HCT116 (cell line): ENCODE measurements at regions not wholly inside any gene's neighbourhood (a gene's known extent, or its start where the extent isn't known, plus 50 kb on each side); places are given as distances from the start of the nearest gene placed in this dataset.

Experiments
- ATAC-seq: fragments of 200-7000 bp; cut with Tn5 transposase; 2 replicates; pipeline ENCODE4 v1.9.1; 2020; ENCODE audit warnings: mild to moderate bottlenecking, moderate library complexity
- BruUV-seq: library from RNA; stranded (reverse); fragments of 400-500 nt; replicated peaks from 2 replicates; lab custom pipeline; 2021; lab: Mats Ljungman, UMichigan
- CTCF ChIA-PET: fragments of 300-600 bp; sonication (Branson Sonifier 250); formaldehyde crosslinking; loops from one replicate; lab custom pipeline; 2021; ENCODE audit warnings: antibody characterized with exemption; lab: Charles Lee
- POLR2A ChIA-PET: fragments of 300-600, 350-600 bp; sonication (Branson Sonifier 250); formaldehyde crosslinking; loops from one replicate; lab custom pipeline; 2021; ENCODE audit warnings: antibody characterized with exemption; lab: Charles Lee
- RAD21 ChIA-PET, 2 experiments: fragments of 300-600 bp; sonication (Branson Sonifier 250); formaldehyde crosslinking; loops; one replicate each; lab custom pipeline; 2023; ENCODE audit warnings: low total read pairs in 2 of 2; ENCODE audit not compliant: uncharacterized antibody in 2 of 2, unreplicated experiment in 2 of 2, low non-redundant PET in 1 of 2; lab: Charles Lee
- DNase-seq: peaks from one replicate; pipeline ENCODE4 v3.0.0-alpha.2; 2010; ENCODE audit warnings: low read depth, low spot score
- H2AFZ ChIP-seq: fragments of 200-600 bp; shearing (Covaris generic), sonication (generic); 2 replicates; pipeline ENCODE4 v1.6.1; 2017; ENCODE audit warnings: low read depth, mixed run types, mixed read lengths, antibody characterized with exemption, low read length; ENCODE audit not compliant: poor library complexity, severe bottlenecking
- H3K27ac ChIP-seq: 2 replicates; pipeline ENCODE4 v1.5.1; 2012; ENCODE audit warnings: low read depth, low read length
- H3K27me3 ChIP-seq: fragments of 200-600 bp; sonication (generic); 2 replicates; pipeline ENCODE4 v1.6.1; 2016; ENCODE audit warnings: mixed run types, low read length, mixed read lengths; ENCODE audit not compliant: insufficient read depth
- H3K36me3 ChIP-seq, 2 experiments: fragments of 200-500 bp in 1 of 2; fragments of 200-600 bp in 1 of 2; sonication (Bioruptor generic) in 1 of 2; sonication (generic) in 1 of 2; 2 replicates each; pipeline versions ENCODE4 v1.5.1 to v1.6.1; 2014 to 2016; ENCODE audit warnings: low read length in 2 of 2, inconsistent platforms in 1 of 2, mixed read lengths in 1 of 2, mixed run types in 1 of 2; ENCODE audit not compliant: insufficient read depth in 2 of 2, control insufficient read depth in 1 of 2
- H3K4me1 ChIP-seq, 2 experiments: fragments of 200-600 bp in 1 of 2; sonication (generic) in 1 of 2; 2 replicates each; pipeline versions ENCODE4 v1.5.1 to v1.6.1; 2012 to 2017; ENCODE audit warnings: low read length in 2 of 2, inconsistent platforms in 1 of 2, mild to moderate bottlenecking in 1 of 2, mixed read lengths in 1 of 2, mixed run types in 1 of 2, moderate library complexity in 1 of 2; ENCODE audit not compliant: insufficient read depth in 2 of 2, control insufficient read depth in 1 of 2
- H3K4me2 ChIP-seq: fragments of 200-600 bp; sonication (generic); 2 replicates; pipeline ENCODE4 v1.6.1; 2017; ENCODE audit warnings: mixed run types, low read length, mixed read lengths
- H3K4me3 ChIP-seq, 2 experiments: fragments of 200-600 bp in 1 of 2; sonication (generic) in 1 of 2; replicated peaks in 1 of 2; 2 replicates each; pipeline ENCODE4 v1.5.1; 2011 to 2016; ENCODE audit warnings: low read length in 2 of 2, control low read depth in 1 of 2, low read depth in 1 of 2, mild to moderate bottlenecking in 1 of 2, mixed read lengths in 1 of 2, mixed run types in 1 of 2
- H3K79me2 ChIP-seq: fragments of 200-600 bp; sonication (generic); 2 replicates; pipeline ENCODE4 v1.6.1; 2017; ENCODE audit warnings: mild to moderate bottlenecking, mixed run types, low read length, moderate library complexity, mixed read lengths; ENCODE audit not compliant: insufficient read depth
- H3K9ac ChIP-seq: fragments of 200-600 bp; sonication (generic); 2 replicates; pipeline ENCODE4 v1.6.1; 2016; ENCODE audit warnings: low read length, mixed read lengths
- H3K9me2 ChIP-seq: fragments of 200-600 bp; sonication (generic), shearing (Covaris generic); 2 replicates; pipeline ENCODE4 v1.6.1; 2017; ENCODE audit warnings: mixed run types, mild to moderate bottlenecking, moderate library complexity; ENCODE audit not compliant: insufficient read depth
- H3K9me3 ChIP-seq, 2 experiments: fragments of 200-500 bp in 1 of 2; fragments of 200-600 bp in 1 of 2; sonication (Bioruptor generic) in 1 of 2; sonication (generic) in 1 of 2; 2 replicates each; pipeline ENCODE4 v1.6.1; 2014 to 2017; ENCODE audit warnings: low read length in 2 of 2, mixed read lengths in 2 of 2, inconsistent platforms in 1 of 2, low read depth in 1 of 2, mild to moderate bottlenecking in 1 of 2, mixed run types in 1 of 2, moderate library complexity in 1 of 2; ENCODE audit not compliant: control insufficient read depth in 1 of 2, insufficient read depth in 1 of 2
- H4K20me1 ChIP-seq: fragments of 200-600 bp; sonication (generic), shearing (Covaris generic); 2 replicates; pipeline ENCODE4 v1.6.1; 2017; ENCODE audit warnings: mixed run types, mild to moderate bottlenecking, moderate library complexity; ENCODE audit not compliant: insufficient read depth
- CEBPB ChIP-seq: IDR thresholded peaks from 2 replicates; pipeline ENCODE4 v1.6.1; 2012; ENCODE audit warnings: low read depth
- EGR1 ChIP-seq: IDR thresholded peaks from 2 replicates; pipeline ENCODE4 v1.6.1; 2012; ENCODE audit warnings: low read depth
- EZH2 ChIP-seq: fragments of 200-600 bp; sonication (generic); IDR thresholded peaks from 2 replicates; pipeline ENCODE4 v1.6.1; 2017; ENCODE audit warnings: antibody characterized with exemption, mixed run types
- EZH2phosphoT487 ChIP-seq: fragments of 200-600 bp; IDR thresholded peaks from 2 replicates; pipeline ENCODE4 v1.6.1; 2018; ENCODE audit warnings: antibody characterized with exemption, borderline replicate concordance
- FOSL1 ChIP-seq: IDR thresholded peaks from 2 replicates; pipeline ENCODE4 v1.6.1; 2012; ENCODE audit warnings: low read depth
- JUND ChIP-seq: IDR thresholded peaks from 2 replicates; pipeline ENCODE4 v1.6.1; 2012
- POLR2A ChIP-seq: IDR thresholded peaks from 2 replicates; pipeline ENCODE4 v1.7.0; 2011; ENCODE audit warnings: borderline replicate concordance; ENCODE audit not compliant: insufficient read depth, insufficient read length; ENCODE audit errors: extremely low read depth
- POLR2AphosphoS5 ChIP-seq: IDR thresholded peaks from 2 replicates; pipeline ENCODE4 v1.6.1; 2011; ENCODE audit warnings: mild to moderate bottlenecking, low read depth, low read length, moderate library complexity
- SIN3A ChIP-seq: IDR thresholded peaks from 2 replicates; pipeline ENCODE4 v1.6.1; 2012; ENCODE audit warnings: low read depth
- SP1 ChIP-seq: IDR thresholded peaks from 2 replicates; pipeline ENCODE4 v1.6.1; 2012; ENCODE audit warnings: low read depth
- YY1 ChIP-seq: IDR thresholded peaks from 2 replicates; pipeline ENCODE4 v1.6.1; 2011; ENCODE audit warnings: low read length, low read depth, moderate library complexity, mild to moderate bottlenecking; ENCODE audit not compliant: insufficient replicate concordance; ENCODE audit errors: extremely low read depth
- ZFX ChIP-seq: fragments of 450-650 bp; IDR thresholded peaks from 2 replicates; pipeline ENCODE4 v1.6.1; 2017
- ZNF274 ChIP-seq: fragments of 200-500 bp; sonication (Bioruptor generic); IDR thresholded peaks from 2 replicates; pipeline ENCODE4 v1.6.1; 2014; ENCODE audit warnings: mild to moderate bottlenecking, low read depth, low read length, inconsistent platforms
- intact Hi-C: fragments of 100-400 bp; cut with micrococcal nuclease; formaldehyde crosslinking; loops from 2 replicates; pipeline ENCODE4 v1.10.0; 2022
- TF ChIP-seq, protein P1 (sequence below): IDR thresholded peaks from 2 replicates; pipeline ENCODE4 v1.6.1; 2012
- TF ChIP-seq, protein P2 (sequence below): IDR thresholded peaks from 2 replicates; pipeline ENCODE4 v1.6.1; 2012
- TF ChIP-seq, protein P3 (sequence below): IDR thresholded peaks from 2 replicates; pipeline ENCODE4 v1.6.1; 2012; ENCODE audit warnings: low read depth

DNA sequence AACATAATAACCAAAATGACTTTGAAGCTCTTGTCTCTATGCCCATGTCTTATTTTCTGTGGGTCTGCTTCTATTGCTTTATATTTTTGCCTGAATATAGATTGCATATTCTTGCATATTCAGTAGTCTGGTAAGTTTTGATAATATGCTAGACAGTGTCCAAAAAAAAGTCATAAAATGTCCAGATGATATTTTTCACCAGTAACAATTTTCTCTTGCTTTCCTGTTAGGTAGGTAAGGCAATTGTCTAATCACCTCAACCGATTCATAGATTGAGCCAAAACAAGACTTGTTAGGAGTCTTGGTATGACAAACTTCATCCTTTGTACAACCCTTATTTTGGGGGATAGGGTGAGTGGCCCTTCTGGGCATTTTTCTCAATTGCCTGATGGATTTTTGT is 277.0 kb upstream of the NRP1 start:
- Histone ChIP-seq H4K20me1 (no peaks in the 10 kb centered on the region), H2AFZ (no peak overlapping the region), H3K27ac (no peak overlapping the region), H3K4me1 (no peaks in the 10 kb centered on the region), H3K4me3 (no peak overlapping the region), H3K9me3 (no peaks in the 10 kb centered on the region), H3K27me3 (no peaks in the 10 kb centered on the region), H3K36me3 (no peaks in the 10 kb centered on the region), H3K4me2 (no peak overlapping the region), H3K9ac (no peak overlapping the region), H3K79me2 (no peaks in the 10 kb centered on the region), H3K9me2 (no peaks in the 10 kb centered on the region)
- intact Hi-C loops, result no loop called here
- DNase-seq, result no peak
- ATAC-seq, result no peak
- RAD21 ChIA-PET, result no interaction called here
- POLR2A ChIA-PET, result no interaction called here
- BruUV-seq, result no TSS peak
- CTCF ChIA-PET, result no interaction called here
- TF ChIP-seq FOSL1 (no peak), SP1 (no peak), ZNF274 (no peak), POLR2AphosphoS5 (no peak), YY1 (no peak), ZFX (no peak), EZH2phosphoT487 (no peak)
- TF ChIP-seq, protein P1, sequence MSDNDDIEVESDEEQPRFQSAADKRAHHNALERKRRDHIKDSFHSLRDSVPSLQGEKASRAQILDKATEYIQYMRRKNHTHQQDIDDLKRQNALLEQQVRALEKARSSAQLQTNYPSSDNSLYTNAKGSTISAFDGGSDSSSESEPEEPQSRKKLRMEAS, result no peak
- TF ChIP-seq, protein P2, sequence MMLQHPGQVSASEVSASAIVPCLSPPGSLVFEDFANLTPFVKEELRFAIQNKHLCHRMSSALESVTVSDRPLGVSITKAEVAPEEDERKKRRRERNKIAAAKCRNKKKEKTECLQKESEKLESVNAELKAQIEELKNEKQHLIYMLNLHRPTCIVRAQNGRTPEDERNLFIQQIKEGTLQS, result no peak
- TF ChIP-seq, all 23 proteins: peak for 0

DNA sequence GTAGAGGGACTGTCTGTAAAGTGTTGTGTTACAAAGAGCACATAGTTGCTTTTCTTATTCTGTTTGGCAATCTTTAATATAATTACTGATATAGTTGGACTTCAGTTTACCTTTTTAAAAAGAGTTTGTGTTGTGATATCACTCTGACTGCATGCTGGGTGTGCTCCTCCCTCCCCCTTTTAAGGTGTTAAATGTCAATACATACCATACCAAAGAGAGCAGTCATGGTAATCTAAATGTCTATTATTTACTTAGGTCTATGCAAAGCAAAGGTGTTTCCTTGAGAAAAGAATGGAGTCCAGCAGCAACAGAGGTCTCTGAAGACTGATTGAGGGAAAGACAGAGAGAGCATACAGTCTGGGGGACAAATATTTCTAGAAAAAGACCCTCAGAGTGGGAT is 275.1 kb upstream of the NRP1 start:
- H3K4me2 ChIP-seq, result no peak overlapping the region
- no peak for DNase-seq
- no peak for TF ChIP-seq EZH2
- no peak for TF ChIP-seq JUND
- TF ChIP-seq FOSL1, result no peak
- TF ChIP-seq POLR2A, result no peak
- TF ChIP-seq, protein P2, result no peak
- TF ChIP-seq SIN3A, result no peak
- no peak for TF ChIP-seq CEBPB
- TF ChIP-seq, protein P3, sequence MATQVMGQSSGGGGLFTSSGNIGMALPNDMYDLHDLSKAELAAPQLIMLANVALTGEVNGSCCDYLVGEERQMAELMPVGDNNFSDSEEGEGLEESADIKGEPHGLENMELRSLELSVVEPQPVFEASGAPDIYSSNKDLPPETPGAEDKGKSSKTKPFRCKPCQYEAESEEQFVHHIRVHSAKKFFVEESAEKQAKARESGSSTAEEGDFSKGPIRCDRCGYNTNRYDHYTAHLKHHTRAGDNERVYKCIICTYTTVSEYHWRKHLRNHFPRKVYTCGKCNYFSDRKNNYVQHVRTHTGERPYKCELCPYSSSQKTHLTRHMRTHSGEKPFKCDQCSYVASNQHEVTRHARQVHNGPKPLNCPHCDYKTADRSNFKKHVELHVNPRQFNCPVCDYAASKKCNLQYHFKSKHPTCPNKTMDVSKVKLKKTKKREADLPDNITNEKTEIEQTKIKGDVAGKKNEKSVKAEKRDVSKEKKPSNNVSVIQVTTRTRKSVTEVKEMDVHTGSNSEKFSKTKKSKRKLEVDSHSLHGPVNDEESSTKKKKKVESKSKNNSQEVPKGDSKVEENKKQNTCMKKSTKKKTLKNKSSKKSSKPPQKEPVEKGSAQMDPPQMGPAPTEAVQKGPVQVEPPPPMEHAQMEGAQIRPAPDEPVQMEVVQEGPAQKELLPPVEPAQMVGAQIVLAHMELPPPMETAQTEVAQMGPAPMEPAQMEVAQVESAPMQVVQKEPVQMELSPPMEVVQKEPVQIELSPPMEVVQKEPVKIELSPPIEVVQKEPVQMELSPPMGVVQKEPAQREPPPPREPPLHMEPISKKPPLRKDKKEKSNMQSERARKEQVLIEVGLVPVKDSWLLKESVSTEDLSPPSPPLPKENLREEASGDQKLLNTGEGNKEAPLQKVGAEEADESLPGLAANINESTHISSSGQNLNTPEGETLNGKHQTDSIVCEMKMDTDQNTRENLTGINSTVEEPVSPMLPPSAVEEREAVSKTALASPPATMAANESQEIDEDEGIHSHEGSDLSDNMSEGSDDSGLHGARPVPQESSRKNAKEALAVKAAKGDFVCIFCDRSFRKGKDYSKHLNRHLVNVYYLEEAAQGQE, result no peak
- no peak for TF ChIP-seq YY1
- TF ChIP-seq ZFX, result no peak
- TF ChIP-seq EGR1, result no peak

More for the DNA sequence above, 275.1 kb upstream of the NRP1 start:
- Histone ChIP-seq H3K27ac (no peak overlapping the region), H4K20me1 (no peaks in the 10 kb centered on the region), H2AFZ (no peak overlapping the region), H3K79me2 (no peaks in the 10 kb centered on the region), H3K9me2 (no peaks in the 10 kb centered on the region), H3K9ac (no peak overlapping the region), H3K9me3 (no peaks in the 10 kb centered on the region), H3K4me1 (no peaks in the 10 kb centered on the region), H3K36me3 (no peaks in the 10 kb centered on the region), H3K4me3 (no peak overlapping the region), H3K27me3 (no peaks in the 10 kb centered on the region)
- intact Hi-C loops, result no loop called here
- BruUV-seq, result no TSS peak
- ChIA-PET RAD21 (no interaction called here), CTCF (no interaction called here), POLR2A (no interaction called here)
- ATAC-seq, result no peak
